ENCODE measurements at regions not wholly inside any gene's neighbourhood (a gene's known extent, or its start where the extent isn't known, plus 50 kb on each side); places are given as distances from the start of the nearest gene placed in this dataset.

DNA sequence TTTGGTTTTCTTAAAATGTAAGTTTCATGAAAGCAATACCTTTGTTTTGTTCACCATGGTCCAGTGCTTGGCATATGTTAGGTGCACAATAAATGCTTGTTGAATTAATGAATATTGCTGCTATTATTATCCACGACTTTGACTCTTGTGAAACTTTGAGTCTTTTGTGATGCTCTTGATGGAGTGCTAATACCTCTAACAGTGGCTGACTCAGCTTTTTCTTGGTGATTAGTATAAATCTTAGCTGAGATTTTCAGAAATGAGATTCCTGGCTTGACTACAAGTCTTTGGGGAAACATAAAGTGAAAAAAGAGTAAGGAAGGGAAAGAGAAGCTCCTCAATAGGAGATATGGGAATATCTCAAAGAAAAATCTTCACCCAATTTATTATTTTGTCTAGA lies 375.2 kb upstream of the RPS6KA3 start:
- TF ChIP-seq, protein P1, sequence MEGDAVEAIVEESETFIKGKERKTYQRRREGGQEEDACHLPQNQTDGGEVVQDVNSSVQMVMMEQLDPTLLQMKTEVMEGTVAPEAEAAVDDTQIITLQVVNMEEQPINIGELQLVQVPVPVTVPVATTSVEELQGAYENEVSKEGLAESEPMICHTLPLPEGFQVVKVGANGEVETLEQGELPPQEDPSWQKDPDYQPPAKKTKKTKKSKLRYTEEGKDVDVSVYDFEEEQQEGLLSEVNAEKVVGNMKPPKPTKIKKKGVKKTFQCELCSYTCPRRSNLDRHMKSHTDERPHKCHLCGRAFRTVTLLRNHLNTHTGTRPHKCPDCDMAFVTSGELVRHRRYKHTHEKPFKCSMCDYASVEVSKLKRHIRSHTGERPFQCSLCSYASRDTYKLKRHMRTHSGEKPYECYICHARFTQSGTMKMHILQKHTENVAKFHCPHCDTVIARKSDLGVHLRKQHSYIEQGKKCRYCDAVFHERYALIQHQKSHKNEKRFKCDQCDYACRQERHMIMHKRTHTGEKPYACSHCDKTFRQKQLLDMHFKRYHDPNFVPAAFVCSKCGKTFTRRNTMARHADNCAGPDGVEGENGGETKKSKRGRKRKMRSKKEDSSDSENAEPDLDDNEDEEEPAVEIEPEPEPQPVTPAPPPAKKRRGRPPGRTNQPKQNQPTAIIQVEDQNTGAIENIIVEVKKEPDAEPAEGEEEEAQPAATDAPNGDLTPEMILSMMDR (conservative IDR thresholded peaks at IDR 0.05; ENCODE audit: low read length): no peak
- TF ChIP-seq EZH2phosphoT487 (IDR thresholded peaks at IDR 0.05; ENCODE audit: borderline replicate concordance): no peak
